ENCODE measurements at regions not wholly inside any gene's neighbourhood (a gene's known extent, or its start where the extent isn't known, plus 50 kb on each side); places are given as distances from the start of the nearest gene placed in this dataset.
A peak's percentile ranks its signal among the peaks of the same experiment; 100 is the strongest.

DNA sequence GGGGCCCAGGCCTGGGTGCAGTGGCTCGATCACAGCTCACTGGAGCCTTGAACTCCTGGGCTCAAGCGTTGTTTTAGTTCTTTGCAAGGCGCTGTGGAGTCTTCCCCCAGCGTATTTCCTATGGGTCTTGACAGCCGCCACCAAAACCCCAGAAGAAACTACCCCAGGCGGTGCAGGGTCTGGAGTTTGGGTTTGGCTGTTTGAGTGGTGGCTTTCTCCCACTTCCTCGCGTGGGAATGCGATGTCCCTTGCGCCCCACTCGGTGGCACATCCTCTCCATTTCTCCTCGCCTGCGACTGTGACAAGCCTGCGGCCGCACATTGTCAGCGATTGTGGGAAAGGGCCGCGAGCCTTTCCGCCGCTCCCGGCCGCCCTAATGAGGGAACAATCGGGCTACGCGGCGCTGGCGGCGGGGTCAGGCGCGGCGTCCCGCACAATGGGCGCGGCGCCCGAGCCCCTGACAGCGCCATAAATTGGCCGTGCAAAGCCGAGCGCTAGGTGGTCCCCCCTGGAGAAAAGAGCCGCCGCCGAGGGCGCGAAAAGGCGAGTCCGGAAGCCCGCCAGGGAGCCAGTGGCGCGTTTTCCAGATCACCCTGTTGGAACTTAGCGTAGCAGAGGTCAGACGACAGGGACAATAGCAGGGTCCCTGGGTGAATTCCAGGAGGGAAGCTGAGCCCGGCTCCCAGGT lies 194.9 kb upstream of the POU3F3 start:
- peak overlapping the region in 1 of 2 donors; percentile 22 for H3K4me3 ChIP-seq
- intact Hi-C loops (cut with DNase I): no loop called here
- no peak for ATAC-seq
- H3K27ac ChIP-seq: no peak overlapping the region
- peaks cover 0 to 17% of the 10 kb centered on the region in 2 donors for H3K4me1 ChIP-seq
- no peaks in the 10 kb centered on the region for H3K36me3 ChIP-seq
- peaks cover 0 to 35% of the 10 kb centered on the region in 2 donors for H3K27me3 ChIP-seq
- TF ChIP-seq, protein P1, sequence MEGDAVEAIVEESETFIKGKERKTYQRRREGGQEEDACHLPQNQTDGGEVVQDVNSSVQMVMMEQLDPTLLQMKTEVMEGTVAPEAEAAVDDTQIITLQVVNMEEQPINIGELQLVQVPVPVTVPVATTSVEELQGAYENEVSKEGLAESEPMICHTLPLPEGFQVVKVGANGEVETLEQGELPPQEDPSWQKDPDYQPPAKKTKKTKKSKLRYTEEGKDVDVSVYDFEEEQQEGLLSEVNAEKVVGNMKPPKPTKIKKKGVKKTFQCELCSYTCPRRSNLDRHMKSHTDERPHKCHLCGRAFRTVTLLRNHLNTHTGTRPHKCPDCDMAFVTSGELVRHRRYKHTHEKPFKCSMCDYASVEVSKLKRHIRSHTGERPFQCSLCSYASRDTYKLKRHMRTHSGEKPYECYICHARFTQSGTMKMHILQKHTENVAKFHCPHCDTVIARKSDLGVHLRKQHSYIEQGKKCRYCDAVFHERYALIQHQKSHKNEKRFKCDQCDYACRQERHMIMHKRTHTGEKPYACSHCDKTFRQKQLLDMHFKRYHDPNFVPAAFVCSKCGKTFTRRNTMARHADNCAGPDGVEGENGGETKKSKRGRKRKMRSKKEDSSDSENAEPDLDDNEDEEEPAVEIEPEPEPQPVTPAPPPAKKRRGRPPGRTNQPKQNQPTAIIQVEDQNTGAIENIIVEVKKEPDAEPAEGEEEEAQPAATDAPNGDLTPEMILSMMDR (IDR thresholded peaks at IDR 0.05): no peak
- DNase-seq: peak in 1 of 4 donors; percentile 79
- H3K9me3 ChIP-seq: no peaks in the 10 kb centered on the region

GRCh38 chr2:104660991-104661390 lies 192.9 kb upstream of the POU3F3 start:
- H3K36me3 ChIP-seq: no peaks in the 10 kb centered on the region
- ATAC-seq (no peak), DNase-seq (no peak)
- peaks cover 0 to 35% of the 10 kb centered on the region in 2 donors for H3K27me3 ChIP-seq
- no peak overlapping the region for H3K27ac ChIP-seq
- intact Hi-C loops (cut with DNase I): no loop called here
- H3K9me3 ChIP-seq: no peaks in the 10 kb centered on the region
- H3K4me1 ChIP-seq: peaks cover 0 to 17% of the 10 kb centered on the region in 2 donors
- no peak overlapping the region for H3K4me3 ChIP-seq
- TF ChIP-seq, protein P1 (IDR thresholded peaks at IDR 0.05): no peak

- ATAC-seq (no peak), DNase-seq (no peak)
- Histone ChIP-seq H3K27ac (no peak overlapping the region), H3K27me3 (peaks cover 0 to 16% of the 10 kb centered on the region in 2 donors), H3K9me3 (no peaks in the 10 kb centered on the region), H3K4me1 (no peaks in the 10 kb centered on the region), H3K4me3 (no peak overlapping the region), H3K36me3 (no peaks in the 10 kb centered on the region)
- TF ChIP-seq, protein P1 (IDR thresholded peaks at IDR 0.05): no peak
- intact Hi-C loops (cut with DNase I): no loop called here
Observed at GRCh38 chr2:104664672-104665071, 189.2 kb upstream of the POU3F3 start.

- Histone ChIP-seq H3K4me1 (no peaks in the 10 kb centered on the region), H3K4me3 (no peak overlapping the region), H3K36me3 (no peaks in the 10 kb centered on the region), H3K9me3 (no peaks in the 10 kb centered on the region), H3K27me3 (no peaks in the 10 kb centered on the region), H3K27ac (no peak overlapping the region)
- no peak for ATAC-seq
- no peak for DNase-seq
- intact Hi-C loops (cut with DNase I): no loop called here
- TF ChIP-seq, protein P1 (IDR thresholded peaks at IDR 0.05): no peak
Observed at GRCh38 chr2:104668631-104669030, 185.3 kb upstream of the POU3F3 start.

- Histone ChIP-seq H3K27ac (no peak overlapping the region), H3K4me3 (no peak overlapping the region), H3K9me3 (no peaks in the 10 kb centered on the region), H3K4me1 (no peaks in the 10 kb centered on the region), H3K36me3 (no peaks in the 10 kb centered on the region), H3K27me3 (no peaks in the 10 kb centered on the region)
- ATAC-seq (no peak), DNase-seq (no peak)
- TF ChIP-seq, protein P1 (IDR thresholded peaks at IDR 0.05): no peak
- intact Hi-C loops (cut with DNase I): no loop called here
Observed at GRCh38 chr2:104673225-104673624, 180.7 kb upstream of the POU3F3 start.

Measured in left lung (tissue), 4 donors.